Forelimb muscle (tissue), 1 donor: ENCODE measurements at regions not wholly inside any gene's neighbourhood (a gene's known extent, or its start where the extent isn't known, plus 50 kb on each side); places are given as distances from the start of the nearest gene placed in this dataset.
"Not testable (repeated sequence)": the region's sequence is repeated elsewhere in the genome, so short reads cannot be mapped to it uniquely, and the experiment has no call there.

ENCODE experiments used
- DNase-seq: peaks from one replicate; pipeline ENCODE4 v3.0.0-alpha.2; 2013; ENCODE audit warnings: low read depth

DNA sequence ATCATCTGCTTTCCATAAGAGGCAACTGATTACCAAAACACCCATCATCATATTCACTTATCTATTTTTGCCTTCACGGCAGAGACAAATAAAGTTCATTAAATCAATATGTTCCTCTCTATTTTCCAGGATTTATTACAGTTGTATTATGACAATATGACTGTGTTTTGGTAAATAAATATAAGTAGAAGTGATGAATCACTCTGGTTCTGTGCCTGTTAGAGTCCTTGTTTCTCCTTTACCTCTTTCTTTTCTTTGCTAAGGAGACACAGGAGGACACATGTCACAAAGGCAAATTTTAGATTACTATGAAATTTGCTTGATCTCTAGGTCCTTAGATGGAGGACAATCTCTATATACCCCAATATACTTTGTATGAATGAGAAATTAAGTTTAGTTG, 152.6 kb upstream of the PLSCR5 start:
- DNase-seq: no peak

DNA sequence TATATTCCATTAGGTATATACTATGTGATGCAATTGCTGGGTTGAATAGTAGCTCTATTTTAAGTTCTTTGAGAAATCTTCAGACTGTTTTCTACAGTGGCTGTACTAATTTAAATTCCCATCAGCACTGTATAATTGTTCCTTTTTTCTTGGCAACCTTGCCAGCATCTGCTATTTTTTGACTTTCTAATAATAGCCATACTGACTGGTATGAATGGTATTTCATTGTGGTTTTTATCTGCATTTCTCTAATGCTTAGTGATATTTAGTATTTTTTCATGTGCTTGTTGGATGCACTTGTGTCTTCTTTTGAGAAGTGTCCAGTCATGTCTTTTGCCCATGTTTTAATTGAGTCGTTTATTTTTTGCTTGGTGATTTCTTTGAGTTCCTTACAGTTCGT, 145.1 kb upstream of the PLSCR5 start:
- no peak for DNase-seq

- peak; percentile 9 for DNase-seq
Measured at GRCh38 chr3:146747928-146748327, 142.8 kb upstream of the PLSCR5 start.

DNA sequence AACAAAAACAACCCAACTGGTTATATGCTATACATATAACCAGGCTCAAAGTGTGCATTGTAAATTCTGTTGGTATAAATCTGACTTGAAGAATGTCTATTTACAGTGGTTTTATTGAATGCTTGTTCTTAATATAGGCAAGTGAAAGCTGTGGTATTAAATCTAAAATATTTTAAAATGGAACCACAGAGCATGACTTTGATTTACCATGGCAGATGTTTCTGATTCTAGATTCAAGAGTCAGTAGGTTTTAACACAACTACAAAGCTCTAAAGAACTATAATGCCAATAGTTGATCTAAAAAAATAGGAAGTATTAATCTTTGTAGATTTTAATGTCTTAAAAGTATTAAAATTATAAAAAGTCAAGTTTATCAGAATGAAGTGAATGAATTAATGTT, 141.9 kb upstream of the PLSCR5 start:
- no peak for DNase-seq

- DNase-seq: no peak
Measured at GRCh38 chr3:146746190-146746589, 141.0 kb upstream of the PLSCR5 start.

GRCh38 chr3:146739203-146739671, 134.1 kb upstream of the PLSCR5 start:
- no peak for DNase-seq

DNA sequence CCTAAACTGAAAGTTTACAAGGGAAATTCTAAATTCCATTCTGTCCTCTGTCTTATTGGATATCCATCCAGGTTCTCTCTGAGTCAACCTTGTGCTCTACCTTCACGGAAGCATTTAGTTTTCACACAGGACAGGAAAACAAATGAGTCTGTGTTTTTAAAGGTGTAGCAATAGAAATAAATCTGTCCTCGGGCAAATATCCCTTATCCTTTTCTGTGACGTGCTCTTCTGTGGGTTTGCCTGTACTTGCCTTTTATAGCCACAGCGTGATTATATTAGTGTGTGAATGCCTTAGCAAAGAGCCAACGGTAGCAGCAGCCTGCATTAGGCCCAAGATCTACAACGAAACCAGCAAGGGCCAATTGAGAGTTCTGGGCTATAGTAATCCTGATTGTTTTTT, 127.2 kb upstream of the PLSCR5 start:
- no peak for DNase-seq

GRCh38 chr3:146715170-146715569, 110.0 kb upstream of the PLSCR5 start:
- no peak for DNase-seq

DNA sequence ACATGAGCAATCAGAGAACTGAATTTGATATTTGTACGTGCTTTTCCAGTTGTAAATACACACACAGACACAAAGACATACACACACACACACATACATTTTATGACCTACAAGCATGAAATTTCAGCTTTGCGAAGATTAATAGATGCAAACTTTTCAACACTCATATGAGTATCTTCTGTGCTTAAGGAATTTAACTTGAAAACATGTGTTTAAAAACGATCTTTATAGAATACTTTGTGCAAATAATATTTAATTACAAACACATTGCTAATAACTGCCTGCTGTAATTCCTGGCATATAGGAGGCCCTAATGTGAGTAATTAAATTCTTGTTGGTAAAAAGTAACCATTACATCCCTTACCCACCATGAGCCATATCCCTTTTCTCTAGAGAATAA, 107.7 kb upstream of the PLSCR5 start:
- no peak for DNase-seq

DNA sequence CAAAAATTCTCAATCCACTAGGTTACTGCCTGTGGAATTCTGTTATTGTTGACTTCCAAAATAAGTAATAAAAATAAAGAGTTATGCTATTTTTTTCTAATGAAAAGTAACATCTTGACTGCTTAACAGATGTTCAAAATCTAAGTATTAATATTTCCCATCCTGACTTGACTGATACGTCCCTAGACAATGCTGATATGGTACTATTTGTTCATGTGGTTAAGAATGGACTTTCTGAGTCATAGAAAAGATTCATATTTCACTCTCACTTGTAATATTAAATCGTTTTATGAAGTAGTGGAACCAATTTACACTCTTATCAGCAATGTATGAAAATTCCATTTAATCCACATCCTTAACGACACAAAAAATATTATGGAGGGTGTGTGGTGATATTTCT, 104.8 kb upstream of the PLSCR5 start:
- DNase-seq: no peak

- DNase-seq: no peak
Measured at GRCh38 chr3:146705225-146705624, 100.1 kb upstream of the PLSCR5 start.

GRCh38 chr3:146702237-146702636, 97.1 kb upstream of the PLSCR5 start:
- no peak for DNase-seq

- DNase-seq: no peak
Measured at GRCh38 chr3:146701246-146701645, 96.1 kb upstream of the PLSCR5 start.

DNA sequence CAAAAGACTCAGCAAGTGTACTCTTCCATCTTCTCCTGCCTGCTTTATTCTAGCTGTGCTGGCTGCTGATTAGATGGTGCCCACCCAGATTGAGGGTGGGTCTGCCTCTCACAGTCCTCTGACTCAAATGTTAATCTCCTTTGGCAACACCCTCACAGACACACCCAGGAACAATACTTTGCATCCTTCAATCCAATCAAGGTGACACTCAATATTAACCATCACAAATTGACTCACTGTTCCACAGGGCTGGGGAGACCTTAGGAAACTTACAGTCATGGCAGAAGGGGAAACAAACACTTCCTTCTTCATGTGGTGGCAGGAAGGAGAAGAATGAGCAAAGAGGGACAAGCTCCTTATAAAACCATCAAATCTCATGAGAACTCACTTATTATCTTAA, 94.9 kb upstream of the PLSCR5 start:
- DNase-seq: not testable (repeated sequence)

- no peak for DNase-seq
Measured at GRCh38 chr3:146692254-146692653, 87.1 kb upstream of the PLSCR5 start.

- no peak for DNase-seq
Measured at GRCh38 chr3:146685050-146685814, 80.1 kb upstream of the PLSCR5 start.

- no peak for DNase-seq
Measured at GRCh38 chr3:146682171-146682570, 77.0 kb upstream of the PLSCR5 start.

DNA sequence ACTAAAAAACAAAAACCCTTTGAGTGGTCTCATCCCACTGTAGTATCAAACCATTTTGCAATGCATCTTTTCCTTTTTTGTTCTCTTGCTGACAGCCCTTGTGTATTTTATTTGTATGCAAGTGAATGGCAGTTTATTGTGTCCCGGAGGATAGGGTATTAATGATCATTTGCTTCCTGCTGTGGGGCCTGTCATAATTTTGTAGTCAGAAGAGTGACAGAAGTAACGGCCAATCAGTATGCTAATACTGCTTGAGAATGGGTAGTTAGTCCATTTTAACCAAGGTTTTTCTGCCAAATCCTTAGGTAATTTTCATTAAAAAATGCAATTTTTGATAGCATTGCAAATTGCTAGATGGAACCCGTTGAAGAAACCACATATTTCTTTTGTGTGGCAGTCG, 75.5 kb upstream of the PLSCR5 start:
- DNase-seq: no peak

GRCh38 chr3:146679995-146680394, 74.8 kb upstream of the PLSCR5 start:
- no peak for DNase-seq

- no peak for DNase-seq
Measured at GRCh38 chr3:146679191-146679590, 74.0 kb upstream of the PLSCR5 start.

- no peak for DNase-seq
Measured at GRCh38 chr3:146672941-146673340, 67.8 kb upstream of the PLSCR5 start.

DNA sequence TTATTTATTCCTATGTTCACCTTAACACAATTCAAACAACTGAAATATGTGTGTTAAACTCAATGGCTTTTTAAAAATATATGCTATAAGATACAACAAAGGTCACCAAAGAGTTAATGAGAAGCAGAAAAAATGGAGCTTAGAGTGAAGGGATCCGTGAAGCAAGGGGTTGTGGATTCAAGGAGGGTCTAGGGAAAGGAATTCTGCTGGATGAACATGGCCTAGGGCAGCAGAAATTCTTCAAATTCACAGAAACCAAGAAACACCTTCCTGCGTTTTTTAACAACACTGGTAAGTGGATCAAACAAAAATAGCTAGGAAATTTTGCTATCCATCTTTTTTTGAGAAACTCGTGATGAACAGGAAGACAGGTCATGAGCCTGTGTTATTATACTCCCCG, 59.3 kb upstream of the PLSCR5 start:
- no peak for DNase-seq

- no peak for DNase-seq
Measured at GRCh38 chr3:146658841-146659240, 53.7 kb upstream of the PLSCR5 start.
